Hepatocyte (in vitro differentiated cells): ENCODE measurements at regions not wholly inside any gene's neighbourhood (a gene's known extent, or its start where the extent isn't known, plus 50 kb on each side); places are given as distances from the start of the nearest gene placed in this dataset.

Source experiments
- DNase-seq: peaks from one replicate; pipeline ENCODE4 v3.0.0-alpha.2; 2016; ENCODE audit warnings: low spot score
- H2AFZ ChIP-seq: fragments of 200-600 bp; sonication (generic); 2 replicates; pipeline ENCODE4 v1.6.0; 2016; ENCODE audit warnings: antibody characterized with exemption, mild to moderate bottlenecking
- H3K27ac ChIP-seq: fragments of 200-600 bp; sonication (generic); 2 replicates; pipeline ENCODE4 v1.5.1; 2016; ENCODE audit warnings: mild to moderate bottlenecking
- H3K27me3 ChIP-seq: fragments of 200-600 bp; sonication (generic); 2 replicates; pipeline ENCODE4 v1.6.1; 2016
- H3K36me3 ChIP-seq: fragments of 200-600 bp; sonication (generic); replicated peaks from 2 replicates; pipeline ENCODE4 v1.5.1; 2016; ENCODE audit warnings: low read depth; ENCODE audit not compliant: insufficient read depth
- H3K4me1 ChIP-seq: fragments of 200-600 bp; sonication (generic); 2 replicates; pipeline ENCODE4 v1.5.1; 2016; ENCODE audit warnings: mild to moderate bottlenecking, moderate library complexity; ENCODE audit not compliant: insufficient read depth
- H3K4me2 ChIP-seq: fragments of 200-600 bp; sonication (generic); 2 replicates; pipeline ENCODE4 v1.6.0; 2016
- H3K4me3 ChIP-seq: fragments of 200-600 bp; sonication (generic); 2 replicates; pipeline ENCODE4 v1.5.1; 2016; ENCODE audit warnings: mild to moderate bottlenecking
- H3K79me2 ChIP-seq: fragments of 200-600 bp; sonication (generic); 2 replicates; pipeline ENCODE4 v1.6.0; 2017; ENCODE audit warnings: mild to moderate bottlenecking
- H3K9me2 ChIP-seq: fragments of 200-600 bp; sonication (generic); replicated peaks from 2 replicates; pipeline ENCODE4 v1.6.0; 2017; ENCODE audit warnings: mild to moderate bottlenecking; ENCODE audit not compliant: insufficient read depth
- H3K9me3 ChIP-seq: fragments of 200-600 bp; sonication (generic); 2 replicates; pipeline ENCODE4 v1.5.1; 2016; ENCODE audit warnings: low read depth, mild to moderate bottlenecking
- H4K20me1 ChIP-seq: fragments of 200-600 bp; sonication (generic); 2 replicates; pipeline ENCODE4 v1.6.0; 2016; ENCODE audit warnings: mild to moderate bottlenecking; ENCODE audit not compliant: insufficient read depth, poor library complexity, severe bottlenecking
- CTCF ChIP-seq: fragments of 200-600 bp; sonication (generic); IDR thresholded peaks from 2 replicates; pipeline ENCODE4 v1.5.1; 2016; ENCODE audit warnings: antibody characterized with exemption, mild to moderate bottlenecking; ENCODE audit not compliant: poor library complexity
- EZH2 ChIP-seq: fragments of 200-600 bp; sonication (generic); IDR thresholded peaks from 2 replicates; pipeline ENCODE4 v1.6.1; 2016; ENCODE audit warnings: antibody characterized with exemption, mild to moderate bottlenecking, borderline replicate concordance
- EZH2phosphoT487 ChIP-seq: fragments of 200-600 bp; sonication (generic); IDR thresholded peaks from one replicate; pipeline ENCODE4 v1.6.1; 2018; ENCODE audit warnings: antibody characterized with exemption, mild to moderate bottlenecking, low read depth, moderate library complexity; ENCODE audit not compliant: unreplicated experiment, severe bottlenecking
- WGBS: methylation state at CpG from one replicate; pipeline ENCODE4 v1.1.6; 2016; ENCODE audit warnings: low lambda C conversion rate; ENCODE audit errors: missing lambda C conversion rate; 5-methylcytosine and 5-hydroxymethylcytosine counted together

- no peak for TF ChIP-seq EZH2
- no peak for TF ChIP-seq EZH2phosphoT487
- TF ChIP-seq CTCF: no peak
- Histone ChIP-seq H3K27me3 (no peaks in the 10 kb centered on the region), H3K4me2 (no peak overlapping the region), H3K79me2 (no peaks in the 10 kb centered on the region), H3K9me2 (no peaks in the 10 kb centered on the region), H3K27ac (no peak overlapping the region), H3K9me3 (no peaks in the 10 kb centered on the region), H3K36me3 (no peaks in the 10 kb centered on the region), H2AFZ (no peak overlapping the region), H3K4me3 (no peak overlapping the region), H4K20me1 (no peaks in the 10 kb centered on the region), H3K4me1 (no peaks in the 10 kb centered on the region)
- 61% methylated on average over 5 of the region's 5 CpGs for whole genome bisulfite sequencing
- no peak for DNase-seq
Measured at GRCh38 chr20:48230216-48230615, 444.9 kb upstream of the SULF2 start.

GRCh38 chr20:48227381-48227780 is 442.1 kb upstream of the SULF2 start:
- H3K9me2 ChIP-seq: no peaks in the 10 kb centered on the region
- H3K27me3 ChIP-seq: no peaks in the 10 kb centered on the region
- no peak for TF ChIP-seq EZH2
- no peak for TF ChIP-seq EZH2phosphoT487
- TF ChIP-seq CTCF: no peak
- H3K79me2 ChIP-seq: no peaks in the 10 kb centered on the region
- H3K4me3 ChIP-seq: no peak overlapping the region
- H3K27ac ChIP-seq: no peak overlapping the region
- DNase-seq: no peak
- H2AFZ ChIP-seq: no peak overlapping the region
- no peaks in the 10 kb centered on the region for H3K4me1 ChIP-seq
- H3K9me3 ChIP-seq: no peaks in the 10 kb centered on the region
- 85% methylated on average over 5 of the region's 5 CpGs for WGBS
- H4K20me1 ChIP-seq: no peaks in the 10 kb centered on the region
- no peak overlapping the region for H3K4me2 ChIP-seq
- H3K36me3 ChIP-seq: no peaks in the 10 kb centered on the region

- no peak overlapping the region for H3K4me3 ChIP-seq
- no peaks in the 10 kb centered on the region for H3K79me2 ChIP-seq
- no peak overlapping the region for H3K27ac ChIP-seq
- 74% methylated on average over 5 of the region's 5 CpGs for WGBS
- H2AFZ ChIP-seq: no peak overlapping the region
- H3K36me3 ChIP-seq: no peaks in the 10 kb centered on the region
- H4K20me1 ChIP-seq: no peaks in the 10 kb centered on the region
- H3K27me3 ChIP-seq: no peaks in the 10 kb centered on the region
- no peak for DNase-seq
- H3K9me3 ChIP-seq: no peaks in the 10 kb centered on the region
- H3K4me2 ChIP-seq: no peak overlapping the region
- no peaks in the 10 kb centered on the region for H3K9me2 ChIP-seq
- H3K4me1 ChIP-seq: no peaks in the 10 kb centered on the region
- TF ChIP-seq CTCF: no peak
- TF ChIP-seq EZH2phosphoT487: no peak
Measured at GRCh38 chr20:48226642-48227041, 441.4 kb upstream of the SULF2 start.

GRCh38 chr20:48224533-48225050 is 439.3 kb upstream of the SULF2 start:
- 65% methylated on average over 6 of the region's 6 CpGs for WGBS
- H3K79me2 ChIP-seq: no peaks in the 10 kb centered on the region
- no peak overlapping the region for H3K4me3 ChIP-seq
- H3K27me3 ChIP-seq: no peaks in the 10 kb centered on the region
- H3K36me3 ChIP-seq: no peaks in the 10 kb centered on the region
- H3K4me2 ChIP-seq: no peak overlapping the region
- H4K20me1 ChIP-seq: no peaks in the 10 kb centered on the region
- H3K27ac ChIP-seq: no peak overlapping the region
- H3K4me1 ChIP-seq: no peaks in the 10 kb centered on the region
- no peak for TF ChIP-seq EZH2phosphoT487
- TF ChIP-seq CTCF: no peak
- no peak for TF ChIP-seq EZH2
- no peaks in the 10 kb centered on the region for H3K9me2 ChIP-seq
- H2AFZ ChIP-seq: no peak overlapping the region
- no peaks in the 10 kb centered on the region for H3K9me3 ChIP-seq
- DNase-seq: no peak
